Upper lobe of left lung (tissue), 4 donors: ENCODE measurements at regions not wholly inside any gene's neighbourhood (a gene's known extent, or its start where the extent isn't known, plus 50 kb on each side); places are given as distances from the start of the nearest gene placed in this dataset.

Experiments used
- EP300 ChIP-seq, 4 donors: sonication (generic); formaldehyde crosslinking; IDR thresholded peaks; one replicate each; pipeline ENCODE4 v1.5.1; 2017; ENCODE audit warnings: antibody characterized with exemption in 4 of 4, control low read depth in 2 of 4
- POLR2A ChIP-seq, 4 donors: fragments of 450-650 bp; IDR thresholded peaks; one replicate each; pipeline ENCODE4 v1.5.1; 2016 to 2017; ENCODE audit warnings: antibody characterized with exemption in 4 of 4, mild to moderate bottlenecking in 2 of 4

GRCh38 chr6:81561731-81562130, 190.8 kb downstream of the TENT5A start:
- TF ChIP-seq POLR2A (IDR thresholded peaks at IDR 0.05) (no peak), EP300 (IDR thresholded peaks at IDR 0.05) (no peak)
